HCT116 (cell line): ENCODE measurements at regions not wholly inside any gene's neighbourhood (a gene's known extent, or its start where the extent isn't known, plus 50 kb on each side); places are given as distances from the start of the nearest gene placed in this dataset.

Experiments
- CEBPB ChIP-seq: IDR thresholded peaks from 2 replicates; pipeline ENCODE4 v1.6.1; 2012; ENCODE audit warnings: low read depth
- EGR1 ChIP-seq: IDR thresholded peaks from 2 replicates; pipeline ENCODE4 v1.6.1; 2012; ENCODE audit warnings: low read depth
- JUND ChIP-seq: IDR thresholded peaks from 2 replicates; pipeline ENCODE4 v1.6.1; 2012
- POLR2A ChIP-seq: IDR thresholded peaks from 2 replicates; pipeline ENCODE4 v1.7.0; 2011; ENCODE audit warnings: borderline replicate concordance; ENCODE audit not compliant: insufficient read depth, insufficient read length; ENCODE audit errors: extremely low read depth
- RAD21 ChIP-seq: IDR thresholded peaks from 2 replicates; pipeline ENCODE4 v1.6.1; 2012; ENCODE audit warnings: low read depth, mild to moderate bottlenecking
- SIN3A ChIP-seq: IDR thresholded peaks from 2 replicates; pipeline ENCODE4 v1.6.1; 2012; ENCODE audit warnings: low read depth
- SP1 ChIP-seq: IDR thresholded peaks from 2 replicates; pipeline ENCODE4 v1.6.1; 2012; ENCODE audit warnings: low read depth
- TCF7L2 ChIP-seq: IDR thresholded peaks from 2 replicates; pipeline ENCODE4 v1.7.0; 2011; ENCODE audit warnings: borderline replicate concordance, inconsistent platforms; ENCODE audit not compliant: insufficient read depth, insufficient read length; ENCODE audit errors: extremely low read depth
- ZNF274 ChIP-seq: fragments of 200-500 bp; sonication (Bioruptor generic); IDR thresholded peaks from 2 replicates; pipeline ENCODE4 v1.6.1; 2014; ENCODE audit warnings: mild to moderate bottlenecking, low read depth, low read length, inconsistent platforms
- TF ChIP-seq, protein P1 (sequence below), 3 experiments: fragments of 200-600 bp in 1 of 3; sonication (generic) in 1 of 3; IDR thresholded peaks in 2 of 3; conservative IDR thresholded peaks in 1 of 3; 2 replicates each; pipeline ENCODE4 v1.5.1; 2012 to 2017; ENCODE audit warnings: low read depth in 2 of 3, low read length in 2 of 3, antibody characterized with exemption in 1 of 3, borderline replicate concordance in 1 of 3, control low read depth in 1 of 3, mild to moderate bottlenecking in 1 of 3, mixed read lengths in 1 of 3, mixed run types in 1 of 3, moderate library complexity in 1 of 3; ENCODE audit not compliant: insufficient read depth in 1 of 3
- TF ChIP-seq, protein P2 (sequence below): IDR thresholded peaks from 2 replicates; pipeline ENCODE4 v1.6.1; 2012
- TF ChIP-seq, protein P3 (sequence below): IDR thresholded peaks from 2 replicates; pipeline ENCODE4 v1.6.1; 2012
- TF ChIP-seq, protein P4 (sequence below): IDR thresholded peaks from 2 replicates; pipeline ENCODE4 v1.6.1; 2012; ENCODE audit warnings: low read depth

DNA sequence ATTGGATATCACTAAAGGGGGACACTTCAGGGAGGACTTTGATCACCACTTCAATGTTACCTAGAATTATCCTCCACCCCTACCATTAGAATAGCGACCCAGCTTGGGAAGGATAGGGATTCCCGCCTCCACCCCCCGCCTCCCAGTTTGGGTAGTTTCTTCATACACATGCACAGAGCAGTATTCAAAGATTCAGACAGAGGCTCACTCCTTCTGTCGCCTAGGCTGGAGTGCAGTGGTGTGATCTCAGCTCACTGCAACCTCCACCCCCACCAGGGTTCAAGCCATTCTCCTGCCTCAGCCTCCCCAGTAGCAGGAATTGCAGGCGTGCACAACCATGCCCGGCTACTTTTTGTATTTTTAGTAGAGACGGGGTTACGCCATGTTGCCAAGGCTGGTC lies 1166.1 kb downstream of the TYW1 start:
- no peak for TF ChIP-seq SIN3A
- TF ChIP-seq, protein P1, sequence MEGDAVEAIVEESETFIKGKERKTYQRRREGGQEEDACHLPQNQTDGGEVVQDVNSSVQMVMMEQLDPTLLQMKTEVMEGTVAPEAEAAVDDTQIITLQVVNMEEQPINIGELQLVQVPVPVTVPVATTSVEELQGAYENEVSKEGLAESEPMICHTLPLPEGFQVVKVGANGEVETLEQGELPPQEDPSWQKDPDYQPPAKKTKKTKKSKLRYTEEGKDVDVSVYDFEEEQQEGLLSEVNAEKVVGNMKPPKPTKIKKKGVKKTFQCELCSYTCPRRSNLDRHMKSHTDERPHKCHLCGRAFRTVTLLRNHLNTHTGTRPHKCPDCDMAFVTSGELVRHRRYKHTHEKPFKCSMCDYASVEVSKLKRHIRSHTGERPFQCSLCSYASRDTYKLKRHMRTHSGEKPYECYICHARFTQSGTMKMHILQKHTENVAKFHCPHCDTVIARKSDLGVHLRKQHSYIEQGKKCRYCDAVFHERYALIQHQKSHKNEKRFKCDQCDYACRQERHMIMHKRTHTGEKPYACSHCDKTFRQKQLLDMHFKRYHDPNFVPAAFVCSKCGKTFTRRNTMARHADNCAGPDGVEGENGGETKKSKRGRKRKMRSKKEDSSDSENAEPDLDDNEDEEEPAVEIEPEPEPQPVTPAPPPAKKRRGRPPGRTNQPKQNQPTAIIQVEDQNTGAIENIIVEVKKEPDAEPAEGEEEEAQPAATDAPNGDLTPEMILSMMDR (IDR thresholded peaks at IDR 0.05 in 2 of 3, conservative IDR thresholded peaks at IDR 0.05 in 1 of 3; ENCODE audit: borderline replicate concordance in 1 of 3, insufficient read depth in 1 of 3, low read depth in 2 of 3, low read length in 2 of 3), result no peak
- no peak for TF ChIP-seq POLR2A
- no peak for TF ChIP-seq SP1
- no peak for TF ChIP-seq RAD21
- TF ChIP-seq, protein P2, sequence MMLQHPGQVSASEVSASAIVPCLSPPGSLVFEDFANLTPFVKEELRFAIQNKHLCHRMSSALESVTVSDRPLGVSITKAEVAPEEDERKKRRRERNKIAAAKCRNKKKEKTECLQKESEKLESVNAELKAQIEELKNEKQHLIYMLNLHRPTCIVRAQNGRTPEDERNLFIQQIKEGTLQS, result no peak
- TF ChIP-seq JUND, result no peak
- no peak for TF ChIP-seq TCF7L2
- no peak for TF ChIP-seq CEBPB
- TF ChIP-seq ZNF274, result no peak
- TF ChIP-seq, protein P3, sequence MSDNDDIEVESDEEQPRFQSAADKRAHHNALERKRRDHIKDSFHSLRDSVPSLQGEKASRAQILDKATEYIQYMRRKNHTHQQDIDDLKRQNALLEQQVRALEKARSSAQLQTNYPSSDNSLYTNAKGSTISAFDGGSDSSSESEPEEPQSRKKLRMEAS, result no peak
- TF ChIP-seq, protein P4, sequence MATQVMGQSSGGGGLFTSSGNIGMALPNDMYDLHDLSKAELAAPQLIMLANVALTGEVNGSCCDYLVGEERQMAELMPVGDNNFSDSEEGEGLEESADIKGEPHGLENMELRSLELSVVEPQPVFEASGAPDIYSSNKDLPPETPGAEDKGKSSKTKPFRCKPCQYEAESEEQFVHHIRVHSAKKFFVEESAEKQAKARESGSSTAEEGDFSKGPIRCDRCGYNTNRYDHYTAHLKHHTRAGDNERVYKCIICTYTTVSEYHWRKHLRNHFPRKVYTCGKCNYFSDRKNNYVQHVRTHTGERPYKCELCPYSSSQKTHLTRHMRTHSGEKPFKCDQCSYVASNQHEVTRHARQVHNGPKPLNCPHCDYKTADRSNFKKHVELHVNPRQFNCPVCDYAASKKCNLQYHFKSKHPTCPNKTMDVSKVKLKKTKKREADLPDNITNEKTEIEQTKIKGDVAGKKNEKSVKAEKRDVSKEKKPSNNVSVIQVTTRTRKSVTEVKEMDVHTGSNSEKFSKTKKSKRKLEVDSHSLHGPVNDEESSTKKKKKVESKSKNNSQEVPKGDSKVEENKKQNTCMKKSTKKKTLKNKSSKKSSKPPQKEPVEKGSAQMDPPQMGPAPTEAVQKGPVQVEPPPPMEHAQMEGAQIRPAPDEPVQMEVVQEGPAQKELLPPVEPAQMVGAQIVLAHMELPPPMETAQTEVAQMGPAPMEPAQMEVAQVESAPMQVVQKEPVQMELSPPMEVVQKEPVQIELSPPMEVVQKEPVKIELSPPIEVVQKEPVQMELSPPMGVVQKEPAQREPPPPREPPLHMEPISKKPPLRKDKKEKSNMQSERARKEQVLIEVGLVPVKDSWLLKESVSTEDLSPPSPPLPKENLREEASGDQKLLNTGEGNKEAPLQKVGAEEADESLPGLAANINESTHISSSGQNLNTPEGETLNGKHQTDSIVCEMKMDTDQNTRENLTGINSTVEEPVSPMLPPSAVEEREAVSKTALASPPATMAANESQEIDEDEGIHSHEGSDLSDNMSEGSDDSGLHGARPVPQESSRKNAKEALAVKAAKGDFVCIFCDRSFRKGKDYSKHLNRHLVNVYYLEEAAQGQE, result no peak
- no peak for TF ChIP-seq EGR1
